ENCODE measurements at regions not wholly inside any gene's neighbourhood (a gene's known extent, or its start where the extent isn't known, plus 50 kb on each side); places are given as distances from the start of the nearest gene placed in this dataset.
"Not testable (repeated sequence)": the region's sequence is repeated elsewhere in the genome, so short reads cannot be mapped to it uniquely, and the experiment has no call there.

DNA sequence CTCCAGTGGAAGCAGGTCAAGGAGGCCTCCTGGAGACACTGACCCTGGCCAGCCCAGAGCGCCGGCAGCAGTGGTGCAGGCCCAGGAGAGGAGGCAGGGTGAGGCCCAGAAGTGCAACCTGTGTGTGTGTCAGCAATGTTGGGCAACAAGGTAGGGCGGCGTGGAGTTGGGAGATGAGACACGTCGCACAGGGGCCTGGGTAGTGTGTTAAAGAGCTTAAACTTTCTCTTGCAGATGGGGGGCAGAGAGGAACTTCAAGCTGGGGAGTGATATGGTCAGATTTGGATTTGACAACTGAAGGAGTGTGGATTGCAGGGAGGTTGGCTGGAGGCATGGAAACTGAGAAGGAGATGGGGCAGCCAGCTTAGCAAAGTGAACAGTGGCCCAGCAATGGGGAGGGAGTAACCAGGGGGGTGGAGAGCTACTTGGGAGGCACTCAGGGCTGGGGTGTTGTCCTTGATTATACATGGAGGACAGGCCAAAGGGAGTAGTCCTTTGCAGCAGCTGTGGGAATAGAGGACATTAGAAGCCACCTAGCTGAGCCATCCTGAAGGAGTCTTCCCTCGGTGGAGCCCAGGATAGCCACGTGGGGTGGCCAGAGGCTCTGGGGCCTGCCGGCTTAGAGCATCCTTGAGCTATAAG is 278.6 kb upstream of the HS6ST1 start:
- intact Hi-C loops (cut with DNase I; ENCODE audit: low total_unique reads), result no loop called here

GRCh38 chr2:128598260-128598659 is 279.6 kb upstream of the HS6ST1 start:
- ATAC-seq; intact Hi-C loops (cut with DNase I; ENCODE audit: low total_unique reads); H3K27ac ChIP-seq; H3K4me3 ChIP-seq; H3K9me3 ChIP-seq; DNase-seq; in situ Hi-C loops (cut with MboI; ENCODE audit: low sequenced_read_pairs in 4 of 4); H3K27me3 ChIP-seq; H3K4me1 ChIP-seq; H3K36me3 ChIP-seq: not testable (repeated sequence)

More for the DNA sequence above, 278.6 kb upstream of the HS6ST1 start:
- no peak overlapping the region for H3K27ac ChIP-seq
- TF ChIP-seq POLR2A (IDR thresholded peaks at IDR 0.05), result no peak
- no peaks in the 10 kb centered on the region for H3K36me3 ChIP-seq
- in situ Hi-C loops (cut with MboI; ENCODE audit: low sequenced_read_pairs in 4 of 4), result no loop called here
- no peak overlapping the region for H3K4me3 ChIP-seq
- no peaks in the 10 kb centered on the region for H3K9me3 ChIP-seq
- H3K4me1 ChIP-seq, result no peaks in the 10 kb centered on the region
- no peaks in the 10 kb centered on the region for H3K27me3 ChIP-seq
- no peak for DNase-seq
- no peak for ATAC-seq

GRCh38 chr2:128598862-128599441 is 280.3 kb upstream of the HS6ST1 start:
- H3K4me3 ChIP-seq, result no peak overlapping the region
- H3K36me3 ChIP-seq, result no peaks in the 10 kb centered on the region
- TF ChIP-seq POLR2A (IDR thresholded peaks at IDR 0.05) (no peak), CTCF (IDR thresholded peaks at IDR 0.05 in 4 of 5, conservative IDR thresholded peaks at IDR 0.05 in 1 of 5) (no peak)
- no peaks in the 10 kb centered on the region for H3K27me3 ChIP-seq
- no peaks in the 10 kb centered on the region for H3K4me1 ChIP-seq
- H3K27ac ChIP-seq, result no peak overlapping the region
- intact Hi-C loops (cut with DNase I; ENCODE audit: low total_unique reads), result no loop called here
- DNase-seq, result no peak
- in situ Hi-C loops (cut with MboI; ENCODE audit: low sequenced_read_pairs in 4 of 4), result no loop called here
- no peaks in the 10 kb centered on the region for H3K9me3 ChIP-seq
- no peak for ATAC-seq

DNA sequence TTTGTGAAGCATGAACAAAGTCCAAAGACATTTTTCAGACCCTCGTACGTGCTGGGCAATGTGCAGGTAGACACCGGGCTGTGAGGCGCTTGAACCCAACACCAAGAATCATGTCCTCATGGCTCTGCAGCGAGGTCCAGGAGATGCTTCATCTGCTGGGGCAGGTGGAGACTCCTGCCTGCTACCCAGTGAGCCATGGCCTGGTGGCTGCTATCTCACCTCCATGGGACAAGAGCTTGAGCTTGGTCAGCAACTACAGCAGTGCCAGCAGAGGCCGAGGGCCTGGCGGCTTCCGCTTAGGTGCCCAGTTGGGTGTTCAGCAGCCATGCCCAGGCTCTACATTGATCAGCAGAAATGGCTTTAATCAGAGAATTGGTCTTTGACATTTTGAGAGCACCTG is 281.0 kb upstream of the HS6ST1 start:
- Histone ChIP-seq H3K27me3 (no peaks in the 10 kb centered on the region), H3K4me3 (no peak overlapping the region), H3K36me3 (no peaks in the 10 kb centered on the region), H3K4me1 (no peaks in the 10 kb centered on the region), H3K27ac (no peak overlapping the region), H3K9me3 (no peaks in the 10 kb centered on the region)
- no peak for TF ChIP-seq POLR2A (IDR thresholded peaks at IDR 0.05)
- DNase-seq (no peak), ATAC-seq (no peak)
- in situ Hi-C loops (cut with MboI; ENCODE audit: low sequenced_read_pairs in 4 of 4) (no loop called here), intact Hi-C loops (cut with DNase I; ENCODE audit: low total_unique reads) (no loop called here)

DNA sequence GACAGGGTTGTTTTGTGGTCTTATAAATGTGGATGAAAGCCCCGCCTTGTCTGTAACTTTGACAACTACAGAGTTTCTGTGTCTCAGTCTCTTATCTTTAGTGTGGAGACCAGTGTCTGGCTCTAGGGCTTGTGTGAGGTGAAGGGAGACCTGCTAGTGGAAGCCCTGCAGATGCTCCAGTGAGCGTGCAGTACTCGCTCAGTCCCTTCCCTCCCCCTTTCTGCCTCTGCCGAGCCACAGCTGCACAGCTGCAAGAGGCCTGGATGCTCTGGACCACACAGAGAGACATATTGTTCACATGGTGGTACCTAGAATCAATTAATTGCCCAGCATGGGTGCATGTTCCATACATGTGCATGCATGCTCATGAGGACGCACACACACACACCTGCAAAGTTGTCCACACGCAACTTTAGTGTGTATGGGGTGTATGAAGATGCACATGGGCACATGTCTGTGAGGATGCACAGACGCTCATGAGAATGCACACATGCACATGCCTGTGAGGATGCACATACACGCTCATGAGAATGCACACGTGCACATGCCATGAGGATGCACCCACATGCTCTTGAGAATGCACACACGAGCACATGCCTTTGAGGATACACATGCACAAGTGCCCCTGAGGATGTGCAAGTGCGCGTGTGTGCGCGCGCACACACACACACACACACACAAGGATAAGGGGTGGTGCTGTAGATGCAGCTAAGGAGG is 282.1 kb upstream of the HS6ST1 start:
- H3K27ac ChIP-seq, result no peak overlapping the region
- ATAC-seq, result no peak
- intact Hi-C loops (cut with DNase I; ENCODE audit: low total_unique reads) (no loop called here), in situ Hi-C loops (cut with MboI; ENCODE audit: low sequenced_read_pairs in 4 of 4) (no loop called here)
- H3K4me1 ChIP-seq, result no peaks in the 10 kb centered on the region
- no peak overlapping the region for H3K4me3 ChIP-seq
- no peak for DNase-seq
- no peaks in the 10 kb centered on the region for H3K36me3 ChIP-seq
- no peaks in the 10 kb centered on the region for H3K9me3 ChIP-seq
- no peak for TF ChIP-seq POLR2A (IDR thresholded peaks at IDR 0.05)
- no peaks in the 10 kb centered on the region for H3K27me3 ChIP-seq

DNA sequence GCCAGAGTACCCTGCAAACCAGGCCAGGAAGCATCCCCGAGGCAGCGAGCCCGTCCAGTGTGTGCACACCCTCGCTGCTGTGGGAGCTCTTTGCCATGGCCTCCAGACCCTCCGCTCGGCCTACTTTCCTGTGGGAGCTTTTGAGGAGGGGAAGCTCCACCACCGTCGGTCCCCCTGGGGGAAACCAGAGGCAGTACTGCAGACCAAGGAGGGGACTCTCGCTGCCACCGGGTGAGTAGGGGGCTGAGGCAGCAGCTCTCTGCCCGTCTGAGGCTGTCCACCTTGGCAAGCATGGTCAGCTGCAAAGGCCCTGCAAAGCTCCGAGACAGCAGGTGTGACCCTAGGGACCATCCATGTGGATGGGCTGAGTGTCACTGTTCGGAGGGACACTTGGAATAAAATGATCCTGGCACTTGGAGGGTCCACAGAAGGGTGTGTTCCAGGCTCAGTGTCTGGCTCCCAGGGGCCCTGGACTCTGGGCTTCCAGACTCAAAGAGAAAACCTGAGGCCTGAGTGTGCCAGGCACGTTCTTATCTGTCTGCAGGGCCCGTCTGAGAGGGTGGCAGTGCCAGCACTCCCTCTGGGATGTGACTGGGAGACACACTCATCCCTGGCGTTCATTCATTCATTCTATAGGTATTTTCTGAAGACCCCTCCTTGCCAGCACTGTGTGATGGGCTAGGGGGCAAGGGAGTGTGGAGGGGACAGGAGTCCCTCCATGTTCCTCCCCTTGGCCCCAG is 282.8 kb upstream of the HS6ST1 start:
- intact Hi-C loops (cut with DNase I; ENCODE audit: low total_unique reads) (no loop called here), in situ Hi-C loops (cut with MboI; ENCODE audit: low sequenced_read_pairs in 4 of 4) (no loop called here)
- no peak overlapping the region for H3K4me3 ChIP-seq
- ATAC-seq (no peak), DNase-seq (no peak)
- no peaks in the 10 kb centered on the region for H3K4me1 ChIP-seq
- TF ChIP-seq CTCF (IDR thresholded peaks at IDR 0.05 in 4 of 5, conservative IDR thresholded peaks at IDR 0.05 in 1 of 5) (no peak), POLR2A (IDR thresholded peaks at IDR 0.05) (no peak)
- H3K9me3 ChIP-seq, result no peaks in the 10 kb centered on the region
- H3K27ac ChIP-seq, result no peak overlapping the region
- no peaks in the 10 kb centered on the region for H3K36me3 ChIP-seq
- H3K27me3 ChIP-seq, result no peaks in the 10 kb centered on the region
